Stromal cell of bone marrow (primary cell): ENCODE measurements at regions not wholly inside any gene's neighbourhood (a gene's known extent, or its start where the extent isn't known, plus 50 kb on each side); places are given as distances from the start of the nearest gene placed in this dataset.
"Not testable (repeated sequence)": the region's sequence is repeated elsewhere in the genome, so short reads cannot be mapped to it uniquely, and the experiment has no call there.

ENCODE experiments used
- DNase-seq: peaks from one replicate; pipeline ENCODE4 v3.0.0-alpha.2; 2012; ENCODE audit warnings: low read depth

GRCh38 chr2:84217456-84217855 lies 241.6 kb downstream of the SUCLG1 start:
- DNase-seq: no peak

GRCh38 chr2:84214455-84214854 lies 244.6 kb downstream of the SUCLG1 start:
- no peak for DNase-seq

GRCh38 chr2:84212611-84213314 lies 246.3 kb downstream of the SUCLG1 start:
- DNase-seq: no peak

GRCh38 chr2:84209941-84210340 lies 249.1 kb downstream of the SUCLG1 start:
- DNase-seq: no peak

- no peak for DNase-seq
These were observed 254.1 kb downstream of the SUCLG1 start for GRCh38 chr2:84204995-84205394.

- no peak for DNase-seq
These were observed 256.9 kb downstream of the SUCLG1 start for GRCh38 chr2:84202166-84202565.

GRCh38 chr2:84201158-84201557 lies 257.9 kb downstream of the SUCLG1 start:
- no peak for DNase-seq

GRCh38 chr2:84197901-84198300 lies 261.2 kb downstream of the SUCLG1 start:
- DNase-seq: no peak

- no peak for DNase-seq
These were observed 264.0 kb downstream of the SUCLG1 start for GRCh38 chr2:84194949-84195644.

GRCh38 chr2:84194181-84194580 lies 264.9 kb downstream of the SUCLG1 start:
- no peak for DNase-seq

- DNase-seq: no peak
These were observed 271.8 kb downstream of the SUCLG1 start for GRCh38 chr2:84187258-84187657.

GRCh38 chr2:84181927-84182326 lies 277.2 kb downstream of the SUCLG1 start:
- DNase-seq: no peak

- DNase-seq: no peak
These were observed 281.3 kb downstream of the SUCLG1 start for GRCh38 chr2:84177733-84178132.

- DNase-seq: no peak
These were observed 283.1 kb downstream of the SUCLG1 start for GRCh38 chr2:84175970-84176369.

GRCh38 chr2:84175340-84175739 lies 283.7 kb downstream of the SUCLG1 start:
- no peak for DNase-seq

- DNase-seq: no peak
These were observed 286.0 kb downstream of the SUCLG1 start for GRCh38 chr2:84173041-84173440.

- no peak for DNase-seq
These were observed 288.1 kb downstream of the SUCLG1 start for GRCh38 chr2:84170979-84171378.

GRCh38 chr2:84169871-84170270 lies 289.2 kb downstream of the SUCLG1 start:
- DNase-seq: no peak

- DNase-seq: not testable (repeated sequence)
These were observed 290.5 kb downstream of the SUCLG1 start for GRCh38 chr2:84168552-84168951.

- no peak for DNase-seq
These were observed 293.8 kb downstream of the SUCLG1 start for GRCh38 chr2:84165256-84165655.

GRCh38 chr2:84160453-84160852 lies 298.6 kb downstream of the SUCLG1 start:
- DNase-seq: no peak

- DNase-seq: no peak
These were observed 300.5 kb downstream of the SUCLG1 start for GRCh38 chr2:84158605-84159004.

GRCh38 chr2:84152462-84152861 lies 306.6 kb downstream of the SUCLG1 start:
- no peak for DNase-seq

GRCh38 chr2:84144345-84144744 lies 314.7 kb downstream of the SUCLG1 start:
- DNase-seq: no peak
